OCI-LY1 (cell line): ENCODE measurements at regions not wholly inside any gene's neighbourhood (a gene's known extent, or its start where the extent isn't known, plus 50 kb on each side); places are given as distances from the start of the nearest gene placed in this dataset.

ENCODE experiments used
- CTCF ChIP-seq: fragments of 200-600 bp; sonication (generic), shearing (Covaris generic); IDR thresholded peaks from 2 replicates; pipeline ENCODE4 v1.5.1; 2017; ENCODE audit warnings: mild to moderate bottlenecking, antibody characterized with exemption, low read length, moderate library complexity, mixed read lengths
- EZH2 ChIP-seq: fragments of 200-600 bp; sonication (generic), shearing (Covaris generic); IDR thresholded peaks from 2 replicates; pipeline ENCODE4 v1.8.0; 2017; ENCODE audit warnings: borderline replicate concordance, mixed run types, mild to moderate bottlenecking, antibody characterized with exemption, low read length, moderate library complexity, mixed read lengths

GRCh38 chr13:64910096-64910495 is 2320.0 kb downstream of the PCDH9 start:
- no peak for TF ChIP-seq CTCF
- TF ChIP-seq EZH2: no peak
